WTC11 (cell line): ENCODE measurements at regions not wholly inside any gene's neighbourhood (a gene's known extent, or its start where the extent isn't known, plus 50 kb on each side); places are given as distances from the start of the nearest gene placed in this dataset.

Experiments used
- ATAC-seq: fragments of 200-7000 bp; cut with Tn5 transposase; 2 replicates; pipeline ENCODE4 v1.10.0; 2021; ENCODE audit warnings: mild to moderate bottlenecking, moderate library complexity
- CTCF ChIA-PET: fragments of 300-600 bp; sonication (Branson Sonifier 250); formaldehyde crosslinking; loops from one replicate; lab custom pipeline; 2021; ENCODE audit warnings: antibody characterized with exemption; lab: Charles Lee
- POLR2A ChIA-PET: fragments of 350-600 bp; sonication (Branson Sonifier 250); formaldehyde crosslinking; loops from one replicate; lab custom pipeline; 2021; ENCODE audit warnings: antibody characterized with exemption; lab: Charles Lee
- DNase-seq: peaks from one replicate; pipeline ENCODE4 v3.0.0; 2021; ENCODE audit warnings: low spot score
- H3K27ac Mint-ChIP-seq: 2 replicates; pipeline ENCODE4 v1.8.0; 2021; ENCODE audit warnings: mixed read lengths
- H3K27me3 Mint-ChIP-seq: 2 replicates; pipeline ENCODE4 v1.8.0; 2021; ENCODE audit warnings: low read depth, mild to moderate bottlenecking, moderate library complexity, mixed read lengths
- H3K36me3 Mint-ChIP-seq: 2 replicates; pipeline ENCODE4 v1.8.0; 2021; ENCODE audit warnings: mixed read lengths
- H3K4me1 Mint-ChIP-seq: 2 replicates; pipeline ENCODE4 v1.8.0; 2022; ENCODE audit warnings: mixed read lengths
- H3K4me3 Mint-ChIP-seq: 2 replicates; pipeline ENCODE4 v1.8.0; 2021; ENCODE audit warnings: mild to moderate bottlenecking, moderate library complexity, mixed read lengths
- H3K9me3 Mint-ChIP-seq: 2 replicates; pipeline ENCODE4 v1.8.0; 2021; ENCODE audit warnings: mixed read lengths
- AFF4 ChIP-seq: sonication (generic); formaldehyde crosslinking; IDR thresholded peaks from 2 replicates; pipeline ENCODE4 v1.8.1; 2023; ENCODE audit warnings: mild to moderate bottlenecking, missing genetic modification reagents, borderline replicate concordance
- ATF1 ChIP-seq: sonication (generic); formaldehyde crosslinking; IDR thresholded peaks from 2 replicates; pipeline ENCODE4 v1.8.1; 2023; ENCODE audit warnings: mild to moderate bottlenecking, moderate library complexity, missing genetic modification reagents
- ATF3 ChIP-seq: sonication (generic); formaldehyde crosslinking; conservative IDR thresholded peaks from 2 replicates; pipeline ENCODE4 v1.8.1; 2022; ENCODE audit warnings: mild to moderate bottlenecking, missing genetic modification reagents
- CREB1 ChIP-seq: sonication (generic); formaldehyde crosslinking; IDR thresholded peaks from 2 replicates; pipeline ENCODE4 v1.8.0; 2023; ENCODE audit warnings: mild to moderate bottlenecking, missing genetic modification reagents
- E2F4 ChIP-seq: sonication (generic); formaldehyde crosslinking; IDR thresholded peaks from 2 replicates; pipeline ENCODE4 v1.8.1; 2022; ENCODE audit warnings: low read depth, mild to moderate bottlenecking, moderate library complexity, missing genetic modification reagents, borderline replicate concordance
- E2F5 ChIP-seq: sonication (generic); formaldehyde crosslinking; IDR thresholded peaks from 2 replicates; pipeline ENCODE4 v1.8.1; 2022; ENCODE audit warnings: mild to moderate bottlenecking, moderate library complexity, missing genetic modification reagents
- ETV6 ChIP-seq: sonication (generic); formaldehyde crosslinking; IDR thresholded peaks from 2 replicates; pipeline ENCODE4 v1.8.1; 2022; ENCODE audit warnings: mild to moderate bottlenecking, missing genetic modification reagents
- GABPB1 ChIP-seq: sonication (generic); formaldehyde crosslinking; IDR thresholded peaks from 2 replicates; pipeline ENCODE4 v1.8.1; 2023; ENCODE audit warnings: mild to moderate bottlenecking, missing genetic modification reagents
- NFATC4 ChIP-seq: fragments of 250-450 bp; sonication (Bioruptor Pico); IDR thresholded peaks from 2 replicates; pipeline ENCODE4 v1.9.0; 2021; ENCODE audit warnings: mild to moderate bottlenecking
- NFYB ChIP-seq: sonication (generic); formaldehyde crosslinking; conservative IDR thresholded peaks from 2 replicates; pipeline ENCODE4 v1.8.0; 2022; ENCODE audit warnings: low read depth, missing genetic modification reagents
- NR1H2 ChIP-seq: sonication (generic); formaldehyde crosslinking; IDR thresholded peaks from 2 replicates; pipeline ENCODE4 v1.9.0; 2021; ENCODE audit warnings: mild to moderate bottlenecking, moderate library complexity, missing genetic modification reagents
- SMAD4 ChIP-seq: sonication (generic); formaldehyde crosslinking; IDR thresholded peaks from 2 replicates; pipeline ENCODE4 v1.8.0; 2022; ENCODE audit warnings: mild to moderate bottlenecking, missing genetic modification reagents
- SOX15 ChIP-seq: fragments of 250-450 bp; sonication (Bioruptor Pico); IDR thresholded peaks from 2 replicates; pipeline ENCODE4 v1.9.0; 2021; ENCODE audit warnings: mild to moderate bottlenecking
- TEAD1 ChIP-seq: sonication (generic); formaldehyde crosslinking; IDR thresholded peaks from 2 replicates; pipeline ENCODE4 v1.8.0; 2022; ENCODE audit warnings: mild to moderate bottlenecking, missing genetic modification reagents
- TEAD4 ChIP-seq: sonication (generic); formaldehyde crosslinking; IDR thresholded peaks from 2 replicates; pipeline ENCODE4 v1.8.0; 2022; ENCODE audit warnings: mild to moderate bottlenecking, missing genetic modification reagents
- ZNF121 ChIP-seq: sonication (generic); formaldehyde crosslinking; IDR thresholded peaks from 2 replicates; pipeline ENCODE4 v1.8.0; 2023; ENCODE audit warnings: missing genetic modification reagents
- ZNF219 ChIP-seq: sonication (generic); formaldehyde crosslinking; IDR thresholded peaks from 2 replicates; pipeline ENCODE4 v1.8.0; 2023; ENCODE audit warnings: missing genetic modification reagents, mild to moderate bottlenecking, borderline replicate concordance
- ZNF512 ChIP-seq: sonication (generic); formaldehyde crosslinking; IDR thresholded peaks from 2 replicates; pipeline ENCODE4 v1.8.1; 2022; ENCODE audit warnings: missing genetic modification reagents, borderline replicate concordance
- TF ChIP-seq, protein P1 (sequence below): sonication (generic); formaldehyde crosslinking; IDR thresholded peaks from 2 replicates; pipeline ENCODE4 v1.8.1; 2023; ENCODE audit warnings: mild to moderate bottlenecking, moderate library complexity, missing genetic modification reagents
- TF ChIP-seq, protein P2 (sequence below): sonication (generic); formaldehyde crosslinking; IDR thresholded peaks from 2 replicates; pipeline ENCODE4 v1.8.0; 2022; ENCODE audit warnings: mild to moderate bottlenecking, missing genetic modification reagents
- TF ChIP-seq, protein P3 (sequence below): sonication (generic); formaldehyde crosslinking; IDR thresholded peaks from 2 replicates; pipeline ENCODE4 v1.8.0; 2022; ENCODE audit warnings: mild to moderate bottlenecking, missing genetic modification reagents

GRCh38 chr20:51309128-51309527, 233.4 kb downstream of the NFATC2 start:
- no peak overlapping the region for H3K4me3 Mint-ChIP-seq
- no peak for ATAC-seq
- H3K36me3 Mint-ChIP-seq = peaks cover 31% of the 10 kb centered on the region
- no peak for TF ChIP-seq AFF4
- no peak for TF ChIP-seq GABPB1 (CRISPR knock-in tag)
- TF ChIP-seq SOX15 = no peak
- TF ChIP-seq, protein P1, sequence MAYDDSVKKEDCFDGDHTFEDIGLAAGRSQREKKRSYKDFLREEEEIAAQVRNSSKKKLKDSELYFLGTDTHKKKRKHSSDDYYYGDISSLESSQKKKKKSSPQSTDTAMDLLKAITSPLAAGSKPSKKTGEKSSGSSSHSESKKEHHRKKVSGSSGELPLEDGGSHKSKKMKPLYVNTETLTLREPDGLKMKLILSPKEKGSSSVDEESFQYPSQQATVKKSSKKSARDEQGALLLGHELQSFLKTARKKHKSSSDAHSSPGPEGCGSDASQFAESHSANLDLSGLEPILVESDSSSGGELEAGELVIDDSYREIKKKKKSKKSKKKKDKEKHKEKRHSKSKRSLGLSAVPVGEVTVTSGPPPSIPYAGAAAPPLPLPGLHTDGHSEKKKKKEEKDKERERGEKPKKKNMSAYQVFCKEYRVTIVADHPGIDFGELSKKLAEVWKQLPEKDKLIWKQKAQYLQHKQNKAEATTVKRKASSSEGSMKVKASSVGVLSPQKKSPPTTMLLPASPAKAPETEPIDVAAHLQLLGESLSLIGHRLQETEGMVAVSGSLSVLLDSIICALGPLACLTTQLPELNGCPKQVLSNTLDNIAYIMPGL (CRISPR knock-in tag) = no peak
- TF ChIP-seq TEAD4 (CRISPR knock-in tag) = no peak
- TF ChIP-seq CREB1 = no peak
- no peak for TF ChIP-seq E2F4 (CRISPR knock-in tag)
- TF ChIP-seq ZNF121 = no peak
- no peak for TF ChIP-seq ETV6
- peaks cover 79% of the 10 kb centered on the region for H3K4me1 Mint-ChIP-seq
- peaks cover 27% of the 10 kb centered on the region for H3K9me3 Mint-ChIP-seq
- DNase-seq = no peak
- H3K27me3 Mint-ChIP-seq = peaks cover 56% of the 10 kb centered on the region
- ChIA-PET POLR2A (interaction anchor here (1.0 to 1.5 kb wide), 3 partner anchors 9 to 322 kb away, joined by 3 to 4 read pairs (median 3); no protein-coding TSS in a partner anchor), CTCF (interaction anchor here (0.9 to 7.6 kb wide), 9 partner anchors 9 to 328 kb away, joined by 3 to 246 read pairs (median 11); no protein-coding TSS in a partner anchor)
- H3K27ac Mint-ChIP-seq = no peak overlapping the region

GRCh38 chr20:51306521-51307358, 235.8 kb downstream of the NFATC2 start:
- CTCF ChIA-PET = interaction anchor here (0.6 to 7.6 kb wide), 30 partner anchors 11 to 348 kb away, joined by 3 to 246 read pairs (median 5); partner anchors contain the start of genes DPM1 and MOCS3
- ATAC-seq (peak; percentile 72), DNase-seq (peak; percentile 87)
- H3K4me1 Mint-ChIP-seq = peaks cover 61% of the 10 kb centered on the region
- H3K4me3 Mint-ChIP-seq = no peak overlapping the region
- H3K9me3 Mint-ChIP-seq = peaks cover 43% of the 10 kb centered on the region
- no peak overlapping the region for H3K27ac Mint-ChIP-seq
- H3K27me3 Mint-ChIP-seq = peaks cover 43% of the 10 kb centered on the region
- POLR2A ChIA-PET = interaction anchor here (0.6 to 1.4 kb wide), 2 partner anchors 122 to 317 kb away, joined by 3 read pairs; no protein-coding TSS in a partner anchor
- H3K36me3 Mint-ChIP-seq = peaks cover 46% of the 10 kb centered on the region
- TF ChIP-seq, protein P2, sequence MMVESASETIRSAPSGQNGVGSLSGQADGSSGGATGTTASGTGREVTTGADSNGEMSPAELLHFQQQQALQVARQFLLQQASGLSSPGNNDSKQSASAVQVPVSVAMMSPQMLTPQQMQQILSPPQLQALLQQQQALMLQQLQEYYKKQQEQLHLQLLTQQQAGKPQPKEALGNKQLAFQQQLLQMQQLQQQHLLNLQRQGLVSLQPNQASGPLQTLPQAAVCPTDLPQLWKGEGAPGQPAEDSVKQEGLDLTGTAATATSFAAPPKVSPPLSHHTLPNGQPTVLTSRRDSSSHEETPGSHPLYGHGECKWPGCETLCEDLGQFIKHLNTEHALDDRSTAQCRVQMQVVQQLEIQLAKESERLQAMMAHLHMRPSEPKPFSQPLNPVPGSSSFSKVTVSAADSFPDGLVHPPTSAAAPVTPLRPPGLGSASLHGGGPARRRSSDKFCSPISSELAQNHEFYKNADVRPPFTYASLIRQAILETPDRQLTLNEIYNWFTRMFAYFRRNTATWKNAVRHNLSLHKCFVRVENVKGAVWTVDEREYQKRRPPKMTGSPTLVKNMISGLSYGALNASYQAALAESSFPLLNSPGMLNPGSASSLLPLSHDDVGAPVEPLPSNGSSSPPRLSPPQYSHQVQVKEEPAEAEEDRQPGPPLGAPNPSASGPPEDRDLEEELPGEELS (CRISPR knock-in tag) = 0 out of 2 replicates have a peak, but pooled peaks have one; percentile 23
- TF ChIP-seq ZNF219 (CRISPR knock-in tag) (no peak), ZNF512 (CRISPR knock-in tag) (peak; percentile 72; the same call in 1 of the 2 replicates), SMAD4 (CRISPR knock-in tag) (no peak), ETV6 (peak; percentile 39; the same call in 1 of the 2 replicates), ATF1 (no peak), ATF3 (CRISPR knock-in tag) (no peak), TEAD1 (CRISPR knock-in tag) (peak; percentile 53; the same call in 1 of the 2 replicates), NR1H2 (CRISPR knock-in tag) (no peak), NFATC4 (CRISPR knock-in tag) (no peak), NFYB (CRISPR knock-in tag) (no peak), E2F5 (CRISPR knock-in tag) (no peak)
- TF ChIP-seq, protein P3, sequence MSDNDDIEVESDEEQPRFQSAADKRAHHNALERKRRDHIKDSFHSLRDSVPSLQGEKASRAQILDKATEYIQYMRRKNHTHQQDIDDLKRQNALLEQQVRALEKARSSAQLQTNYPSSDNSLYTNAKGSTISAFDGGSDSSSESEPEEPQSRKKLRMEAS (CRISPR knock-in tag) = peak; percentile 85
